ENCODE measurements at regions not wholly inside any gene's neighbourhood (a gene's known extent, or its start where the extent isn't known, plus 50 kb on each side); places are given as distances from the start of the nearest gene placed in this dataset.

DNA sequence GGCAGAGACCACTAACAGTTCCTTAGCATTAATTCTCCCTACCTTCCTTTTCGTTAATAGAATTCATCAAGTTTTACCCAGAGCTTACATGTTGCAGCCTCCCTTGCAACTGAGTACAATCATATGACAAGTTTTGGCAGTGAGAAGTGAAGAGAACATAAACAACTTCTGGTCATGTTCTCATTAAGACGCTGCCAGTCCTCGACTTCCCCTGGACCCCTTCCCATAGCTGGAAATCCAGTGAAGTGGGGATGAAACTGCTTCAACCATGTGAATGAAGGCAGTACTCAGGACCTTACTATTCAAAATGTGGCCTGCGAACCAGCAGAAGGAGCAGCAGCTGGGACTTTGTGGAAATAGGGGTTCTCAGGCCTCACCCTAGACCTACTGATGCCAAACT, 133.9 kb downstream of the SPTSSA start:
- Histone ChIP-seq H3K27ac (ENCODE audit: insufficient read depth, low read depth, low read length) (no peak overlapping the region), H3K36me3 (ENCODE audit: control insufficient read depth in 2 of 2, extremely low read depth in 1 of 2, insufficient read depth in 2 of 2, low read length in 2 of 2) (no peaks in the 10 kb centered on the region), H2AFZ (ENCODE audit: low read depth, low read length) (no peak overlapping the region), H3K4me2 (ENCODE audit: insufficient read depth, low read length) (no peak overlapping the region), H3K27me3 (ENCODE audit: control insufficient read depth in 2 of 2, insufficient read depth in 2 of 2, low read length in 2 of 2) (peaks cover 0 to 2% of the 10 kb centered on the region in 2 experiments), H3K9me3 (replicated peaks; ENCODE audit: control insufficient read depth, insufficient read depth, low read length) (no peaks in the 10 kb centered on the region), H3K4me3 (replicated peaks in 1 of 3; ENCODE audit: insufficient read depth in 1 of 3, low read depth in 1 of 3, low read length in 3 of 3) (no peak overlapping the region), H3K4me1 (ENCODE audit: control insufficient read depth, extremely low read depth, insufficient read depth, low read length) (no peaks in the 10 kb centered on the region), H4K20me1 (replicated peaks; ENCODE audit: control insufficient read depth, extremely low read depth, insufficient read depth, low read length) (no peaks in the 10 kb centered on the region), H3K9me1 (replicated peaks; ENCODE audit: control insufficient read depth, extremely low read depth, insufficient read depth, low read length) (no peaks in the 10 kb centered on the region), H3K9ac (replicated peaks; ENCODE audit: extremely low read depth, insufficient read depth, low read length) (no peak overlapping the region), H3K79me2 (ENCODE audit: control insufficient read depth, insufficient read depth, low read length) (no peaks in the 10 kb centered on the region)
- BruUV-seq (replicated peaks) = no TSS peak
- DNase-seq (ENCODE audit: low read depth, low spot score) = no peak
- intact Hi-C loops (cut with micrococcal nuclease) = no loop called here
- ChIA-PET CTCF (interaction anchor here (1.2 to 1.3 kb wide), 3 partner anchors 10 to 1740 kb away, joined by 3 to 5 read pairs (median 3); no protein-coding TSS in a partner anchor), POLR2A (no interaction called here)
- TF ChIP-seq JUN (IDR thresholded peaks at IDR 0.05; ENCODE audit: borderline replicate concordance, insufficient read depth, insufficient read length, low read depth) (no peak), GATA2 (IDR thresholded peaks at IDR 0.05; ENCODE audit: insufficient read depth, insufficient read length, low read depth, low read length) (no peak), FOS (IDR thresholded peaks at IDR 0.05; ENCODE audit: borderline replicate concordance, insufficient read depth, low read length) (no peak), POLR2A (IDR thresholded peaks at IDR 0.05; ENCODE audit: low read depth, low read length) (no peak)
- FAIRE-seq = no peak
- dilution Hi-C loops (cut with MboI; ENCODE audit: extremely low pct_ligation_motif_present, low sequenced_read_pairs) = no loop called here

DNA sequence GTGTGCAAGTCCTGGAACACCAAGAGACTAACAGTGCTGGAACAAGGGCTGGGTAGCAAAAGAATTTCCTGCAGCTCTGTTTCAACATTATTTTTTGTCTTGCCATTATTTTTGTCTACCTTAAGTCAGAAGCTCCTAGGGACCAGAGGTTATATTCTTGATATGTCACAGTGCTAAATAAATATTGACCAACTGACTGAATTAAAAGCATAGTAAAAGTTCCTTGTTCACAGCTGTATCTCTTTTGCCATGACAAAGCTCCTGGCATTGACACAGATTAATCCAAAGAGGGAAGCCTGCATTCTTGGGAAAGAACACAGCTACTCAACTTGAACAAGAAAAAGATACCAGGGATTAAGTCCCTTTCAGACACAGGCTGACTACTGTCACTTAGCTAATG, 136.5 kb downstream of the SPTSSA start:
- no peaks in the 10 kb centered on the region for H3K9me1 ChIP-seq (replicated peaks; ENCODE audit: control insufficient read depth, extremely low read depth, insufficient read depth, low read length)
- peaks cover 0 to 5% of the 10 kb centered on the region in 2 experiments for H3K27me3 ChIP-seq (ENCODE audit: control insufficient read depth in 2 of 2, insufficient read depth in 2 of 2, low read length in 2 of 2)
- ChIA-PET CTCF (interaction anchor here (0.7 to 2.3 kb wide), 6 partner anchors 10 to 1766 kb away, joined by 3 to 5 read pairs (median 4); no protein-coding TSS in a partner anchor), POLR2A (interaction anchor here (0.6 kb wide), 1 partner anchor 375 kb away, joined by 3 read pairs; no protein-coding TSS in a partner anchor)
- H3K9me3 ChIP-seq (replicated peaks; ENCODE audit: control insufficient read depth, insufficient read depth, low read length) = no peaks in the 10 kb centered on the region
- no peaks in the 10 kb centered on the region for H4K20me1 ChIP-seq (replicated peaks; ENCODE audit: control insufficient read depth, extremely low read depth, insufficient read depth, low read length)
- TF ChIP-seq, protein P1, sequence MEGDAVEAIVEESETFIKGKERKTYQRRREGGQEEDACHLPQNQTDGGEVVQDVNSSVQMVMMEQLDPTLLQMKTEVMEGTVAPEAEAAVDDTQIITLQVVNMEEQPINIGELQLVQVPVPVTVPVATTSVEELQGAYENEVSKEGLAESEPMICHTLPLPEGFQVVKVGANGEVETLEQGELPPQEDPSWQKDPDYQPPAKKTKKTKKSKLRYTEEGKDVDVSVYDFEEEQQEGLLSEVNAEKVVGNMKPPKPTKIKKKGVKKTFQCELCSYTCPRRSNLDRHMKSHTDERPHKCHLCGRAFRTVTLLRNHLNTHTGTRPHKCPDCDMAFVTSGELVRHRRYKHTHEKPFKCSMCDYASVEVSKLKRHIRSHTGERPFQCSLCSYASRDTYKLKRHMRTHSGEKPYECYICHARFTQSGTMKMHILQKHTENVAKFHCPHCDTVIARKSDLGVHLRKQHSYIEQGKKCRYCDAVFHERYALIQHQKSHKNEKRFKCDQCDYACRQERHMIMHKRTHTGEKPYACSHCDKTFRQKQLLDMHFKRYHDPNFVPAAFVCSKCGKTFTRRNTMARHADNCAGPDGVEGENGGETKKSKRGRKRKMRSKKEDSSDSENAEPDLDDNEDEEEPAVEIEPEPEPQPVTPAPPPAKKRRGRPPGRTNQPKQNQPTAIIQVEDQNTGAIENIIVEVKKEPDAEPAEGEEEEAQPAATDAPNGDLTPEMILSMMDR (IDR thresholded peaks at IDR 0.05; ENCODE audit: extremely low read depth in 1 of 2, insufficient read depth in 1 of 2, low read depth in 1 of 2, low read length in 2 of 2) = no peak
- TF ChIP-seq, protein P2, sequence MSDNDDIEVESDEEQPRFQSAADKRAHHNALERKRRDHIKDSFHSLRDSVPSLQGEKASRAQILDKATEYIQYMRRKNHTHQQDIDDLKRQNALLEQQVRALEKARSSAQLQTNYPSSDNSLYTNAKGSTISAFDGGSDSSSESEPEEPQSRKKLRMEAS (IDR thresholded peaks at IDR 0.05; ENCODE audit: insufficient read depth, insufficient read length) = no peak
- TF ChIP-seq POLR2A (IDR thresholded peaks at IDR 0.05; ENCODE audit: low read depth, low read length) (no peak), EZH2 (IDR thresholded peaks at IDR 0.05; ENCODE audit: borderline replicate concordance, low read depth, low read length, severe bottlenecking) (no peak), POLR2AphosphoS5 (IDR thresholded peaks at IDR 0.05; ENCODE audit: insufficient read depth, low read depth, low read length) (no peak), FOS (IDR thresholded peaks at IDR 0.05; ENCODE audit: borderline replicate concordance, insufficient read depth, low read length) (no peak), GATA2 (IDR thresholded peaks at IDR 0.05; ENCODE audit: insufficient read depth, insufficient read length, low read depth, low read length) (no peak), MYC (IDR thresholded peaks at IDR 0.05; ENCODE audit: low read depth, low read length) (no peak), JUN (IDR thresholded peaks at IDR 0.05; ENCODE audit: borderline replicate concordance, insufficient read depth, insufficient read length, low read depth) (no peak)
- H3K79me2 ChIP-seq (ENCODE audit: control insufficient read depth, insufficient read depth, low read length) = no peaks in the 10 kb centered on the region
- BruUV-seq (replicated peaks) = no TSS peak
- dilution Hi-C loops (cut with MboI; ENCODE audit: extremely low pct_ligation_motif_present, low sequenced_read_pairs) = no loop called here
- no peak for FAIRE-seq
- intact Hi-C loops (cut with micrococcal nuclease) = no loop called here
- no peak overlapping the region for H3K27ac ChIP-seq (ENCODE audit: insufficient read depth, low read depth, low read length)
- H3K4me2 ChIP-seq (ENCODE audit: insufficient read depth, low read length) = no peak overlapping the region
- H3K4me1 ChIP-seq (ENCODE audit: control insufficient read depth, extremely low read depth, insufficient read depth, low read length) = no peaks in the 10 kb centered on the region
- no peak overlapping the region for H3K4me3 ChIP-seq (replicated peaks in 1 of 3; ENCODE audit: insufficient read depth in 1 of 3, low read depth in 1 of 3, low read length in 3 of 3)
- no peak for DNase-seq (ENCODE audit: low read depth, low spot score)
- no peak overlapping the region for H2AFZ ChIP-seq (ENCODE audit: low read depth, low read length)
- no peak overlapping the region for H3K9ac ChIP-seq (replicated peaks; ENCODE audit: extremely low read depth, insufficient read depth, low read length)
- H3K36me3 ChIP-seq (ENCODE audit: control insufficient read depth in 2 of 2, extremely low read depth in 1 of 2, insufficient read depth in 2 of 2, low read length in 2 of 2) = no peaks in the 10 kb centered on the region

Data from endothelial cell of umbilical vein (primary cell).